GM13977 (cell line): ENCODE measurements at regions not wholly inside any gene's neighbourhood (a gene's known extent, or its start where the extent isn't known, plus 50 kb on each side); places are given as distances from the start of the nearest gene placed in this dataset.

ENCODE experiments used
- DNase-seq: peaks from one replicate; pipeline ENCODE4 v3.0.0; 2012; ENCODE audit warnings: low spot score
- CTCF ChIP-seq: IDR thresholded peaks from 2 replicates; pipeline ENCODE4 v1.5.1; 2012; ENCODE audit warnings: mild to moderate bottlenecking, control low read depth; ENCODE audit not compliant: insufficient read depth; ENCODE audit errors: extremely low read depth, missing control alignments
- in situ Hi-C: fragments of 300-500 bp; cut with MboI; formaldehyde crosslinking; loops from one replicate; pipeline ENCODE4 v1.12.0; 2022; ENCODE audit warnings: low sequenced_read_pairs, low pct_unique_long_range_greater_than_20kb, mixed read lengths, inconsistent platforms; ENCODE audit not compliant: unreplicated experiment

- in situ Hi-C loops = no loop called here
- no peak for DNase-seq
- TF ChIP-seq CTCF = no peak
Observed at GRCh38 chr20:4076671-4077070, 61.3 kb upstream of the RNF24 start.

- DNase-seq = no peak
- in situ Hi-C loops = no loop called here
- no peak for TF ChIP-seq CTCF
Observed at GRCh38 chr20:4076033-4076432, 60.7 kb upstream of the RNF24 start.

- DNase-seq = no peak
- in situ Hi-C loops = no loop called here
- TF ChIP-seq CTCF = no peak
Observed at GRCh38 chr20:4074877-4075455, 59.6 kb upstream of the RNF24 start.

GRCh38 chr20:4073852-4074741, 58.7 kb upstream of the RNF24 start:
- no peak for TF ChIP-seq CTCF
- in situ Hi-C loops = no loop called here
- DNase-seq = no peak

GRCh38 chr20:4071178-4071693, 55.9 kb upstream of the RNF24 start:
- no peak for DNase-seq
- no peak for TF ChIP-seq CTCF
- in situ Hi-C loops = no loop called here

- no peak for TF ChIP-seq CTCF
- no peak for DNase-seq
- in situ Hi-C loops = no loop called here
Observed at GRCh38 chr20:4070323-4071177, 55.2 kb upstream of the RNF24 start.
